Duodenal mucosa (tissue), 2 donors: ENCODE measurements at regions not wholly inside any gene's neighbourhood (a gene's known extent, or its start where the extent isn't known, plus 50 kb on each side); places are given as distances from the start of the nearest gene placed in this dataset.
"Not testable (repeated sequence)": the region's sequence is repeated elsewhere in the genome, so short reads cannot be mapped to it uniquely, and the experiment has no call there.

Experiments used
- H3K27ac ChIP-seq: one replicate; pipeline ENCODE4 v1.7.0; 2013; ENCODE audit warnings: low read depth, low read length
- H3K27me3 ChIP-seq, 2 donors: one replicate each; pipeline ENCODE4 v1.7.0; 2013; ENCODE audit warnings: low read length in 2 of 2, control low read depth in 1 of 2; ENCODE audit not compliant: insufficient read depth in 2 of 2, control insufficient read depth in 1 of 2
- H3K36me3 ChIP-seq, 2 donors: one replicate each; pipeline ENCODE4 v1.7.0; 2013; ENCODE audit warnings: low read length in 2 of 2, control low read depth in 1 of 2; ENCODE audit not compliant: insufficient read depth in 2 of 2, control insufficient read depth in 1 of 2
- H3K4me1 ChIP-seq, 2 donors: one replicate each; pipeline ENCODE4 v1.7.0; 2013; ENCODE audit warnings: low read length in 2 of 2, control low read depth in 1 of 2; ENCODE audit not compliant: insufficient read depth in 2 of 2, control insufficient read depth in 1 of 2
- H3K4me3 ChIP-seq, 2 donors: one replicate each; pipeline ENCODE4 v1.7.0; 2013; ENCODE audit warnings: low read length in 2 of 2, low read depth in 1 of 2
- H3K9ac ChIP-seq, 2 donors: one replicate each; pipeline ENCODE4 v1.7.0; 2013; ENCODE audit warnings: low read length in 2 of 2, low read depth in 1 of 2
- H3K9me3 ChIP-seq, 2 donors: one replicate each; pipeline ENCODE4 v1.7.0; 2013; ENCODE audit warnings: low read length in 2 of 2, control low read depth in 1 of 2; ENCODE audit not compliant: control insufficient read depth in 1 of 2

GRCh38 chr13:80504453-80504852, 163.5 kb upstream of the SPRY2 start:
- no peaks in the 10 kb centered on the region for H3K36me3 ChIP-seq
- no peaks in the 10 kb centered on the region for H3K27me3 ChIP-seq
- peaks cover 0 to 4% of the 10 kb centered on the region in 2 donors for H3K9me3 ChIP-seq
- no peak overlapping the region for H3K9ac ChIP-seq
- H3K4me3 ChIP-seq = no peak overlapping the region
- H3K27ac ChIP-seq = no peak overlapping the region
- H3K4me1 ChIP-seq = no peaks in the 10 kb centered on the region

- Histone ChIP-seq H3K4me1 (no peaks in the 10 kb centered on the region), H3K27ac (no peak overlapping the region), H3K27me3 (no peaks in the 10 kb centered on the region), H3K9me3 (peaks cover 0 to 4% of the 10 kb centered on the region in 2 donors), H3K9ac (no peak overlapping the region), H3K36me3 (no peaks in the 10 kb centered on the region), H3K4me3 (no peak overlapping the region)
Observed at GRCh38 chr13:80502359-80502758, 161.4 kb upstream of the SPRY2 start.

GRCh38 chr13:80501556-80501955, 160.6 kb upstream of the SPRY2 start:
- Histone ChIP-seq H3K9ac (no peak overlapping the region), H3K36me3 (no peaks in the 10 kb centered on the region), H3K9me3 (peaks cover 0 to 4% of the 10 kb centered on the region in 2 donors), H3K27ac (no peak overlapping the region), H3K4me1 (no peaks in the 10 kb centered on the region), H3K4me3 (no peak overlapping the region), H3K27me3 (no peaks in the 10 kb centered on the region)

- Histone ChIP-seq H3K36me3 (no peaks in the 10 kb centered on the region), H3K4me1 (no peaks in the 10 kb centered on the region), H3K27me3 (no peaks in the 10 kb centered on the region), H3K9me3 (no peaks in the 10 kb centered on the region), H3K27ac (no peak overlapping the region), H3K4me3 (no peak overlapping the region), H3K9ac (no peak overlapping the region)
Observed at GRCh38 chr13:80499536-80500290, 158.8 kb upstream of the SPRY2 start.

GRCh38 chr13:80498433-80498832, 157.5 kb upstream of the SPRY2 start:
- Histone ChIP-seq H3K36me3 (no peaks in the 10 kb centered on the region), H3K9ac (no peak overlapping the region), H3K4me1 (no peaks in the 10 kb centered on the region), H3K9me3 (no peaks in the 10 kb centered on the region), H3K27ac (no peak overlapping the region), H3K27me3 (no peaks in the 10 kb centered on the region), H3K4me3 (no peak overlapping the region)

- Histone ChIP-seq H3K27ac (no peak overlapping the region), H3K9ac (no peak overlapping the region), H3K4me3 (no peak overlapping the region), H3K27me3 (no peaks in the 10 kb centered on the region), H3K4me1 (no peaks in the 10 kb centered on the region), H3K36me3 (no peaks in the 10 kb centered on the region), H3K9me3 (no peaks in the 10 kb centered on the region)
Observed at GRCh38 chr13:80497978-80498377, 157.1 kb upstream of the SPRY2 start.

- H3K4me3 ChIP-seq = no peak overlapping the region
- no peaks in the 10 kb centered on the region for H3K4me1 ChIP-seq
- no peak overlapping the region for H3K9ac ChIP-seq
- no peaks in the 10 kb centered on the region for H3K36me3 ChIP-seq
- no peak overlapping the region for H3K27ac ChIP-seq
- no peaks in the 10 kb centered on the region for H3K9me3 ChIP-seq
- H3K27me3 ChIP-seq = no peaks in the 10 kb centered on the region
Observed at GRCh38 chr13:80497439-80497838, 156.5 kb upstream of the SPRY2 start.

- Histone ChIP-seq H3K4me3 (no peak overlapping the region), H3K27me3 (no peaks in the 10 kb centered on the region), H3K9ac (no peak overlapping the region), H3K9me3 (no peaks in the 10 kb centered on the region), H3K4me1 (no peaks in the 10 kb centered on the region), H3K27ac (no peak overlapping the region), H3K36me3 (no peaks in the 10 kb centered on the region)
Observed at GRCh38 chr13:80496721-80497397, 155.9 kb upstream of the SPRY2 start.

GRCh38 chr13:80490491-80490943, 149.6 kb upstream of the SPRY2 start:
- not testable (repeated sequence) for H3K9ac ChIP-seq, H3K4me3 ChIP-seq, H3K27ac ChIP-seq, H3K9me3 ChIP-seq, H3K4me1 ChIP-seq, H3K27me3 ChIP-seq, H3K36me3 ChIP-seq

- no peak overlapping the region for H3K27ac ChIP-seq
- no peak overlapping the region for H3K4me3 ChIP-seq
- H3K9me3 ChIP-seq = no peaks in the 10 kb centered on the region
- no peaks in the 10 kb centered on the region for H3K4me1 ChIP-seq
- no peak overlapping the region for H3K9ac ChIP-seq
- no peaks in the 10 kb centered on the region for H3K36me3 ChIP-seq
- H3K27me3 ChIP-seq = no peaks in the 10 kb centered on the region
Observed at GRCh38 chr13:80486402-80486801, 145.5 kb upstream of the SPRY2 start.
